NCI-H2196 (cell line): ENCODE measurements at regions not wholly inside any gene's neighbourhood (a gene's known extent, or its start where the extent isn't known, plus 50 kb on each side); places are given as distances from the start of the nearest gene placed in this dataset.

Experiments
- DNase-seq: peaks from one replicate; lab custom pipeline; 2025; ENCODE audit not compliant: unreplicated experiment; lab: John Stamatoyannopoulos, UW

DNA sequence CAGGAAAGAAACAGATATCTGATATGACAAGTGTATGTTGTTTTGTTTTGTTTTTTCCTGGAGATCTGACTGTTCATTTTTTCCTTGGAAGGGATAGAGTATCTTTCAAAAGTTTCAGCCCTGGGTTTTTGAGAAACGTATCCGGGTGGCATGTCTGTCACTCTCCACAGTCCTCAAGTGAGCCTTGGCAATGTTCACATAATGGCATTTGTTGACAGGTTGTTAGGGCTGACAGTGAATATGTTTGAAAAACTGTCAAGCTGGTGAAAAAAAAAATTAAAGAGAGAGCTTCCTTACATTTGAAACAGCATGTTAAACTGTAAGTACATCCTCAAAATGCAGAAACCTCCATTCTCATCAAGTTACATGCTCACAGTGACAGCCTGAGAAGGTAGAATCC is 113.0 kb upstream of the DYNLRB2 start:
- no peak for DNase-seq

- no peak for DNase-seq
Measured at GRCh38 chr16:80418517-80419355, 122.1 kb upstream of the DYNLRB2 start.

GRCh38 chr16:80417706-80418271 is 123.0 kb upstream of the DYNLRB2 start:
- no peak for DNase-seq

DNA sequence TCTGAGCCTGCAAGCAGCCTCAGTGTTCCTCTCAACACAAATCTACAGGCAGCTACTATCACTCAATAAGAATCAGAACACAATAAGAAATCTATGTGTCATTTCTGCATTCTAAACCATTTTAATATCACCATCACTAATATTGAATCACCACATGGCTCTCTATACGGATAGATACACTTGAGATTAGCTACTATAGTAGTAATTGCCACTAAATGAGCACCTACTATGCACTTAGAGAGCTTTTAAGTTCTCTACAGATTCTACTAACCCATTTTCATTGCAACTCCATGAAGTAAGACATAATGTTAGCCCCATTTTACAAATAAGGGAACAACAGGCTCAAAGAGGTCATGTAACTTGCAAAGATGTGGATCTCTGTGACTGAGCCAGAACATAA is 132.8 kb upstream of the DYNLRB2 start:
- DNase-seq, result no peak

GRCh38 chr16:80407265-80407987 is 133.4 kb upstream of the DYNLRB2 start:
- no peak for DNase-seq

DNA sequence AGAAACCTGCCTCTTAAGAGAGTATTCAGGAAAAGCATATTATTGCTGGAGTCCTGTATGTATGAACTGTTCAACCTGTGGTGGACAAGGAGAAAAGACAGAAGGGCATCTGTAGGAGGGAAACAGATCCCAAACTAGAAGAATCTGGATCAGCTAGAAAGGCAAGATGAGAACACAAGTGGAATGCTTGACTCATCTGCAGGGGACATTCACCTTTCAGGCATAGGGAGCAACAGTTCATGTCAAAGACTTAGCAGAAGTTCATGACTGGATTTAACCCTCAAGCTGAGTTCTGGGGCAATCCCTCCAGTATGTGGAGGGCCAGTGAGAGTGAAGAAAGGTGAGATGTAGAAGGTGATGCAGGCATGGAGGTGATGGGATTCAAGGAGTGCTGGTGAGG is 135.9 kb upstream of the DYNLRB2 start:
- DNase-seq, result no peak

- DNase-seq, result no peak
Measured at GRCh38 chr16:80403894-80404293, 136.9 kb upstream of the DYNLRB2 start.

GRCh38 chr16:80390871-80391489 is 149.8 kb upstream of the DYNLRB2 start:
- DNase-seq, result no peak

- no peak for DNase-seq
Measured at GRCh38 chr16:80390046-80390445, 150.7 kb upstream of the DYNLRB2 start.

- DNase-seq, result no peak
Measured at GRCh38 chr16:80389338-80389737, 151.5 kb upstream of the DYNLRB2 start.

GRCh38 chr16:80387318-80387921 is 153.4 kb upstream of the DYNLRB2 start:
- DNase-seq, result no peak

- no peak for DNase-seq
Measured at GRCh38 chr16:80384862-80385261, 155.9 kb upstream of the DYNLRB2 start.

DNA sequence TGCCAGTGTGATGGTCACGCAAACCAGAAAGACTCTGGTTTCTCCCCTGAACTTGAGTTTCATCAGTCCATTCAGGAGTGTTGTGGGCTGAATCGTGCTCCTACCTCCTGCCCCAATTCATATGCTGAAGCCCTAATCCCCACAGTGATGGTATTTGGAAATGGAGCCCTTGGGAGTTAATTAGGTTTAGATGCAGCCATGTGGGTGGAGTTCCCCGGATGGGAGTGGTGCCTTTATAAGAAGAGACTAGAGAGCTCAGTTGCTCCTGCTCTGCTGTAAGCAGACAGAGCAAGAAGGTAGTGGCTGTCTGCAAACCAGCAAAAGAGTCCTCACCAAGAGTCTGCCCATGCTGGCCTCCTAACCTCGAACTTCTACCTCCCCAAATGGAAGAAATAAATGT is 160.3 kb upstream of the DYNLRB2 start:
- no peak for DNase-seq

GRCh38 chr16:80377096-80377956 is 163.5 kb upstream of the DYNLRB2 start:
- DNase-seq, result no peak

GRCh38 chr16:80375973-80376372 is 164.8 kb upstream of the DYNLRB2 start:
- no peak for DNase-seq

DNA sequence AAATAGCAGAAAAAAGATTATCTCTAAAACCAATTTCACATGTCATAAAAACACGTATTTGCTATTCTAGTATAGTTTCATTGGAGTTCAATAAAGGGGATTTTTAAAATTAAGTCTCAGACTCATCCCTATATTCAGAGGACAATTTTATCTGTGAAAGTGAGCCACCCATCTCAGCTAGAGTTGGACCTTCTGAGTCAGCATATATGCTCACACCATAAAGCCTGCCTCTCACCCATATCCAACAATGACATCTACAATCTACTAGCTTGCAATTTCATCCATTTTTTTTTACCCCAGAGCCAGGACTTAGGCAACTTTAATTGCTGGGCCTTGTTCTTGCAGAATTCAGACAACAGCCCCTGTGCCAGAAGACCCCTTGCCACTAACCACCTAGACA is 165.3 kb upstream of the DYNLRB2 start:
- DNase-seq, result no peak

- no peak for DNase-seq
Measured at GRCh38 chr16:80372341-80372740, 168.5 kb upstream of the DYNLRB2 start.

GRCh38 chr16:80369138-80369958 is 171.4 kb upstream of the DYNLRB2 start:
- DNase-seq, result no peak

DNA sequence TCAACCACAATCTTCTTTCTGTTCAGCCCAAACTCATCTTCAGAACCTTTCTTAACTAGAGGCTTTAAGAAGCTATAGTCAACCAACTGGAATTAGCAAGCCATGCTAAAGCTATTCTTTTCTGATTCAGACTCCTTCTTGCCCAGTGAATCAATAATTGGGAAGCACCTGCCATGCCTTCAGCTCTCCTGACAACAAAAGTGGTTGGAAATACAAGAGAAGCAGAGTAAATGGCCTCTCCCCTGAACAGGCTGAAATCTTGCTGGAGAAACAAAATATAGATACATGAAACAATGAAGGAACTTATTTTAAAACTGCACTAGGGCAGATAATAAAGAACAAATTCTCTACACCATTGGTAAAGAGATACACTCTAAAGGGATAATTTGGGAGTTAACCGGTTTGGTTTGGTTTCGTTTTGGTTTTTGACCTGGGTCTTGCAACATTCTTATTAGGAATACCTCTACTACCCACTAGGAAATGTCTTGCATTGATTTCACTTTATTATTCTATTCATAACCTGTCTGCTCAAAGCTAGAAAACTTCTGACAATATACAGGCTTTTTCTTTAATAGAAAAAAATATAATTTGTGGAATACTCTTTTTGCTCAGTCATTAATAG is 173.6 kb upstream of the DYNLRB2 start:
- DNase-seq, result no peak
